ENCODE measurements at regions not wholly inside any gene's neighbourhood (a gene's known extent, or its start where the extent isn't known, plus 50 kb on each side); places are given as distances from the start of the nearest gene placed in this dataset.

DNA sequence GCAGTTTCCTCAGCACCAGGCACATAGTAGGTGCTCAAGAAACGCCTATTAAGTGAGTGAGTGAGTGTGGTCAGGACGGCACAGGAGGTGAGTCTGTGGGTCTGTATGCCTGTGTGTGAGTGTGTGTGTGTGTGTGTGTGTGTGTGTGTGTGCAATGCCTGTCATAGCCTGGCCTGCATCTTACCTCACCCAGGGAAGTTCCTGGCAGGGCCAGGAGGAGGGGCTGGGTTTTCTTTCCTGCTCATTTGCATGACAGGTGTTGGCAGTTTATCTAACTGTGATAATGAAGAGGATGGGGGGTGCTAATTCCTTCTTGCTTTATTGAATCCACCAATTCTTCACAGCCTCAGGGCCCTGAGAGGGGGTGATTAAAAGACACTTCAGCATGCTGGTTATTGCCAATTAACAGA, 146.7 kb upstream of the MLN start:
- Histone ChIP-seq H3K36me3 (ENCODE audit: insufficient read depth, low read length) (no peaks in the 10 kb centered on the region), H3K27me3 (ENCODE audit: insufficient read depth, low read length) (no peaks in the 10 kb centered on the region), H3K9me3 (ENCODE audit: control insufficient read depth in 1 of 2, low read length in 2 of 2) (no peaks in the 10 kb centered on the region), H3K4me3 (ENCODE audit: low read length in 2 of 2) (no peak overlapping the region), H3K27ac (ENCODE audit: low read depth, low read length) (no peak overlapping the region), H3K4me1 (ENCODE audit: insufficient read depth, low read length) (no peaks in the 10 kb centered on the region)
- CTCF ChIA-PET (ENCODE audit: partially characterized antibody): no interaction called here
- H3K27ac Mint-ChIP-seq: no peak overlapping the region
- H3K36me3 Mint-ChIP-seq: no peaks in the 10 kb centered on the region
- no peaks in the 10 kb centered on the region for H3K9me3 Mint-ChIP-seq
- no peak for DNase-seq
- no peak overlapping the region for H3K4me3 Mint-ChIP-seq
- H3K4me1 Mint-ChIP-seq: peaks cover 0 to 5% (median under 1%) of the 10 kb centered on the region in 4 donors
- POLR2A ChIA-PET (ENCODE audit: partially characterized antibody): no interaction called here
- intact Hi-C loops (cut with micrococcal nuclease): no loop called here
- peaks cover 0 to 4% of the 10 kb centered on the region in 2 donors for H3K27me3 Mint-ChIP-seq

DNA sequence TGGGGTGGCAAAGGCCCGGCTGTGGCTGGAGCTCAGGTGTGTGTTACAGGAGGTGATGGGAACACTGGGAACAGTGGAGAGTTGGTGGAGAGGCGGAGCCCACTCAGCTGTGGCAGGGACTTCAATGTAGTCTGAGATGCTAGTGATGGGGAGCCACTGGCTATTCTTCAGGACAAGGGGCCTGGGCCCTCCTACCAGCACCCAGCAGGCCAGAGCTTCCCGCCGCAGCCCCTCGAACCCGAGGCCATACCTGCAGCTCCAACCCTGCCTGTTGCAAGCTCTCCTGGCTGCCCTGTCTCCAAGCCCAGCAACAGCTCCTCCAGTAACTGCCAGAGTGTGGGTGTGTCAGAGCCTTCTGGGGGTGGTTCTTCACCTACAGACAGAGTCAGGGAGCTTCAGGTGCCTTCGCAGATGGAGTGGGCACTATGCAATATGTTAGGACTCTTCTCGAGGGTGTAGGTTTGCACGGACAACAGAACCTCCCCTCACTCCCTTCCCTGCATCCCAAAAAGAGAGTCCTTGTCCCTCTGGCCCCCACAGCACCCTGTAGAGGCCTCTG, 146.2 kb upstream of the MLN start:
- intact Hi-C loops (cut with micrococcal nuclease): no loop called here
- Histone ChIP-seq H3K4me3 (ENCODE audit: low read length in 2 of 2) (no peak overlapping the region), H3K27me3 (ENCODE audit: insufficient read depth, low read length) (no peaks in the 10 kb centered on the region), H3K36me3 (ENCODE audit: insufficient read depth, low read length) (no peaks in the 10 kb centered on the region), H3K27ac (ENCODE audit: low read depth, low read length) (no peak overlapping the region), H3K9me3 (ENCODE audit: control insufficient read depth in 1 of 2, low read length in 2 of 2) (no peaks in the 10 kb centered on the region), H3K4me1 (ENCODE audit: insufficient read depth, low read length) (no peaks in the 10 kb centered on the region)
- ChIA-PET CTCF (ENCODE audit: partially characterized antibody) (interaction anchor here (1.2 to 1.3 kb wide), 2 partner anchors 42 to 179 kb away, joined by 3 to 4 read pairs; no protein-coding TSS in a partner anchor), POLR2A (ENCODE audit: partially characterized antibody) (no interaction called here)
- peaks cover 0 to 5% (median under 1%) of the 10 kb centered on the region in 4 donors for H3K4me1 Mint-ChIP-seq
- H3K9me3 Mint-ChIP-seq: no peaks in the 10 kb centered on the region
- no peak overlapping the region for H3K4me3 Mint-ChIP-seq
- no peak for DNase-seq
- no peaks in the 10 kb centered on the region for H3K36me3 Mint-ChIP-seq
- peaks cover 0 to 4% of the 10 kb centered on the region in 2 donors for H3K27me3 Mint-ChIP-seq
- H3K27ac Mint-ChIP-seq: no peak overlapping the region

DNA sequence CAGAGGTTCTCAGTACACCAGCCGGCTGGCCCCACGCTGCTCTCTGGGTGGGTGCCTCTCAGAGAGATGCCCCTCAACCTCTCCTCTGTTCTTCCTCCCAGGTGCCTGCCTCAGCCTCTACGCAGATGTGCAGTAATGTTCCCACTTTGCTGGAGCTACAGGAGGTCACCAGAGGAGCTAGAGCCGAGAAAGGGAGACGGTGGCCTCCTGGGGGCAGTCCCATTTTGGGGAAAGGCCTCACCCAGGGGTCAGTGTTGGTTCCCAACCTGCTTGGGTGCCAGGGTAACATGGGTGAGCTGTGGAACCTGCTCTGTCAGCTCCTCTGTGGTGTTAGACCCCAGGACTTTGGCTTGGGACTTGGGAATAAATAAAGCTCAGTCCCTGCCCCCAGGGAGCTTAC, 145.3 kb upstream of the MLN start:
- ChIA-PET CTCF (ENCODE audit: partially characterized antibody) (interaction anchor here (1.2 to 1.3 kb wide), 2 partner anchors 41 to 178 kb away, joined by 3 to 4 read pairs; no protein-coding TSS in a partner anchor), POLR2A (ENCODE audit: partially characterized antibody) (no interaction called here)
- no peaks in the 10 kb centered on the region for H3K9me3 ChIP-seq (ENCODE audit: control insufficient read depth in 1 of 2, low read length in 2 of 2)
- H3K4me3 ChIP-seq (ENCODE audit: low read length in 2 of 2): no peak overlapping the region
- Mint-ChIP-seq H3K4me3 (no peak overlapping the region), H3K36me3 (no peaks in the 10 kb centered on the region), H3K27me3 (peaks cover 0 to 4% of the 10 kb centered on the region in 2 donors), H3K4me1 (peaks cover 0 to 3% (median 0%) of the 10 kb centered on the region in 4 donors), H3K9me3 (no peaks in the 10 kb centered on the region), H3K27ac (no peak overlapping the region)
- H3K27me3 ChIP-seq (ENCODE audit: insufficient read depth, low read length): no peaks in the 10 kb centered on the region
- no peaks in the 10 kb centered on the region for H3K4me1 ChIP-seq (ENCODE audit: insufficient read depth, low read length)
- no peak overlapping the region for H3K27ac ChIP-seq (ENCODE audit: low read depth, low read length)
- DNase-seq: no peak
- H3K36me3 ChIP-seq (ENCODE audit: insufficient read depth, low read length): no peaks in the 10 kb centered on the region
- intact Hi-C loops (cut with micrococcal nuclease): no loop called here

DNA sequence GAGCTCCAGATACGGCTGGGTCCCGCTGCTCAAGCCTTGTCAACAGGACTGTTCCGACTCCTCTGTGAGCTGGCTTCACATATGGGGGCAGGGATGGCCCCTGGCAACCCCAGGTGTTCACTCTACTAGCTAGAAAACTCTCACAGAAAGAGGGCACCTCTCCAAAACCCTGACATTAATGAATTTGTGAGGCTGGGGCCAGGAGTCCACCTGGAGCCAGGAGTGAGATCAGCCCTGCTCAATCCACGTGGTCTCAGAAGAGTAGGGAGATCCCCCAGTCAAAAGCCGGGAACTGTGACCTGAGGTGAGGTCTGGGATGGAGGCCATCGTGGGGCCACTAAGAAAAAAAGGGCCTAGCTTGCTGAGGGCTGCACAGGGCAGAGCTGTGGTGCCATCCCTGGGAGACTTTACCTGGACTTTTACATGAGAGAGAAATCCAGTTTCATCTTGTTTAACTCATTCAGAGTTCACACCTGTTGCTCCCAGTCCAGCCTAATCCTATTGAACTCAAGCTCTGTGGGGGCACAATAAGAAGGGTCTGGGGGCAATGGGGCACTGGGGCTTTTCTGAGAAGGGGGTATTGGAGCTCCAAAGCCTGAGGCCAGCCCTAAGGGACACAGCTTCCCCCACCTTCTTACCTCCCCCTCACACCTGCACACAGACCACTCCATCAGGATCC, 144.3 kb upstream of the MLN start:
- no peak overlapping the region for H3K27ac Mint-ChIP-seq
- POLR2A ChIA-PET (ENCODE audit: partially characterized antibody): no interaction called here
- Histone ChIP-seq H3K27ac (ENCODE audit: low read depth, low read length) (no peak overlapping the region), H3K27me3 (ENCODE audit: insufficient read depth, low read length) (no peaks in the 10 kb centered on the region), H3K4me1 (ENCODE audit: insufficient read depth, low read length) (no peaks in the 10 kb centered on the region), H3K4me3 (ENCODE audit: low read length in 2 of 2) (no peak overlapping the region), H3K9me3 (ENCODE audit: control insufficient read depth in 1 of 2, low read length in 2 of 2) (no peaks in the 10 kb centered on the region), H3K36me3 (ENCODE audit: insufficient read depth, low read length) (no peaks in the 10 kb centered on the region)
- CTCF ChIA-PET (ENCODE audit: partially characterized antibody): interaction anchor here (1.2 kb wide), 1 partner anchor 22 kb away, joined by 3 read pairs; no protein-coding TSS in a partner anchor
- H3K27me3 Mint-ChIP-seq: peaks cover 0 to 4% of the 10 kb centered on the region in 2 donors
- no peaks in the 10 kb centered on the region for H3K36me3 Mint-ChIP-seq
- no peak for DNase-seq
- H3K9me3 Mint-ChIP-seq: no peaks in the 10 kb centered on the region
- peaks cover 0 to 2% (median 0%) of the 10 kb centered on the region in 4 donors for H3K4me1 Mint-ChIP-seq
- intact Hi-C loops (cut with micrococcal nuclease): no loop called here
- no peak overlapping the region for H3K4me3 Mint-ChIP-seq

DNA sequence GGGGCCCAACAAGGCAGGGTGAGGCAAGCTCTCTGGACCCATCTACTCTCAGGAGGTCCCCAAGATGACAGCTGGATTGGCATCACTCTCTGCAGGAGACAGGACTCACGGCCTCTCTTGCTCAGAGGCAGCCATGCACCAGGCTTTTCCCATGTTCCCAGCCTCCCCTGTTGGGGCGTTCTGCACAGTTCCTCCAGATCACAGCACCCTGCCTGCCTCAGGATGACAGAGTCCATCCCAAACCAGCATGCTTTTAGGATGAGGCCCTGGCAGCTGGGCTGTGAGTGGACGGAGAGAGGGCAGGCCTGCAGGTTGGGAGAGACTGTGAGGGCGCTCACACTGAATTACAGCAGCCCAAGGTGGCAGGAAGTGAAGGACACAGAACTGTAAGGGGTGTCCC, 143.2 kb upstream of the MLN start:
- Histone ChIP-seq H3K9me3 (ENCODE audit: control insufficient read depth in 1 of 2, low read length in 2 of 2) (no peaks in the 10 kb centered on the region), H3K4me3 (ENCODE audit: low read length in 2 of 2) (no peak overlapping the region), H3K27me3 (ENCODE audit: insufficient read depth, low read length) (no peaks in the 10 kb centered on the region), H3K27ac (ENCODE audit: low read depth, low read length) (no peak overlapping the region), H3K4me1 (ENCODE audit: insufficient read depth, low read length) (no peaks in the 10 kb centered on the region), H3K36me3 (ENCODE audit: insufficient read depth, low read length) (no peaks in the 10 kb centered on the region)
- Mint-ChIP-seq H3K9me3 (no peaks in the 10 kb centered on the region), H3K4me3 (no peak overlapping the region), H3K27ac (no peak overlapping the region), H3K27me3 (peaks cover 0 to 1% of the 10 kb centered on the region in 2 donors), H3K4me1 (peaks cover 0 to 2% (median 0%) of the 10 kb centered on the region in 4 donors), H3K36me3 (no peaks in the 10 kb centered on the region)
- intact Hi-C loops (cut with micrococcal nuclease): no loop called here
- no peak for DNase-seq
- ChIA-PET POLR2A (ENCODE audit: partially characterized antibody) (no interaction called here), CTCF (ENCODE audit: partially characterized antibody) (interaction anchor here (1.2 kb wide), 1 partner anchor 23 kb away, joined by 3 read pairs; no protein-coding TSS in a partner anchor)

DNA sequence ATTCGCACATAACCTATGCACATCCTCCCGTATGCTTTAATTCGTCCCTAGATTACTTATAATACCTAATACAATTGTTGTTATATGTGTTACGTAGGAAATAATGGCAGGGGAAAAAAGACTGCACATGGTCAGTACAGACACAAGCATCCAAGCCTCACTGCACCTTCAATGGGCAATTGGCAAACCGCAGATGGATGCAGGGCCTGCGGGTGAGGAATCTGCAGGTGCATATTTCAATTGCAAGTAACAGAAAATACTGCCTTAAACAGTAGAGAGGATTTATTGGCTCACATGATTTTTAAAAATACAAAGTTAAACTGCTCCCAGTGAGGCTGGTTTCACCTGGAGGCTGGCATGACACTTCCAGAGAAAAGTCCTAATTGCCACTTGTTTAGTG, 142.1 kb upstream of the MLN start:
- no peak overlapping the region for H3K4me3 ChIP-seq (ENCODE audit: low read length in 2 of 2)
- no peak overlapping the region for H3K27ac Mint-ChIP-seq
- peaks cover 0 to 1% of the 10 kb centered on the region in 2 donors for H3K27me3 Mint-ChIP-seq
- H3K9me3 Mint-ChIP-seq: no peaks in the 10 kb centered on the region
- no peak overlapping the region for H3K27ac ChIP-seq (ENCODE audit: low read depth, low read length)
- H3K27me3 ChIP-seq (ENCODE audit: insufficient read depth, low read length): no peaks in the 10 kb centered on the region
- H3K36me3 ChIP-seq (ENCODE audit: insufficient read depth, low read length): no peaks in the 10 kb centered on the region
- ChIA-PET CTCF (ENCODE audit: partially characterized antibody) (no interaction called here), POLR2A (ENCODE audit: partially characterized antibody) (no interaction called here)
- no peaks in the 10 kb centered on the region for H3K4me1 ChIP-seq (ENCODE audit: insufficient read depth, low read length)
- H3K9me3 ChIP-seq (ENCODE audit: control insufficient read depth in 1 of 2, low read length in 2 of 2): no peaks in the 10 kb centered on the region
- no peak for DNase-seq
- intact Hi-C loops (cut with micrococcal nuclease): no loop called here
- peaks cover 0 to 2% (median 0%) of the 10 kb centered on the region in 4 donors for H3K4me1 Mint-ChIP-seq
- H3K36me3 Mint-ChIP-seq: no peaks in the 10 kb centered on the region
- no peak overlapping the region for H3K4me3 Mint-ChIP-seq

DNA sequence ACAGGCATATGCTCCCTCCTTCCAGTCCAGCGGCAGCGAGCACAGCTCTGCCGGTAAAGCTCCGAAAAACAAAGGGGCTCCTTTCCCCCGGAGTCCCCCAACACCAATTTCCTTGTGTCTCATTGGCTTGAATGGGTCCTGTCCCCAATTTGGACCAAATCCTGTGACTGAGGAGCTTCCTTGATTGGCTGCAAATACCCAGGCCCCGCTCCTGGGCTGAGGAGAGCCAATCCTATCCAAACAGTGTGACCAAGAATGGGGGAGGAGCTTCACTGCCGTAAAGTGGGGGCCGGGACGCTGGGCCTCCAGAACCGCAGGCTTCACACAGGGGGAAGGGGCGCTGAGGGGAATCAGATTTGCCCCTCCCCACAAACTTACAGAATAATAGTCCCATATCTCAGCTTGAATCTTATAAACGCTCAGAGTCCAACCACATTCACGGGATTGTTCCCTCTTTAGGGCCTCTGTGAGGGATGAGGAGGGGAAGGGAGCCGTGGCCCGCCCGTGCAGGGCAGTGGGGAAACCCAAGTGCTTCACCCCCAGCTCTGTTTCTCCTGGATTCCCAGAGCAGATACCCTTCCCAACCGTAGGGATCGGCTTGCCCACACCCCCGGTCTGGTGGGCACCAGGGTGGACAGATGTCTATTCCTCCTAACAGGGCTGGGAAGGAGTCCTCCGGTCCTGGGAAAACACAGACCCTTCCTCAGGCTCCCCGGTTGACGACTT, 141.0 kb upstream of the MLN start:
- no peak overlapping the region for H3K4me3 Mint-ChIP-seq
- peaks cover 1% of the 10 kb centered on the region in 2 donors for H3K27me3 Mint-ChIP-seq
- Histone ChIP-seq H3K9me3 (ENCODE audit: control insufficient read depth in 1 of 2, low read length in 2 of 2) (no peaks in the 10 kb centered on the region), H3K4me3 (ENCODE audit: low read length in 2 of 2) (no peak overlapping the region), H3K4me1 (ENCODE audit: insufficient read depth, low read length) (no peaks in the 10 kb centered on the region), H3K27ac (ENCODE audit: low read depth, low read length) (no peak overlapping the region), H3K27me3 (ENCODE audit: insufficient read depth, low read length) (no peaks in the 10 kb centered on the region), H3K36me3 (ENCODE audit: insufficient read depth, low read length) (no peaks in the 10 kb centered on the region)
- ChIA-PET CTCF (ENCODE audit: partially characterized antibody) (no interaction called here), POLR2A (ENCODE audit: partially characterized antibody) (no interaction called here)
- intact Hi-C loops (cut with micrococcal nuclease): no loop called here
- no peaks in the 10 kb centered on the region for H3K9me3 Mint-ChIP-seq
- H3K4me1 Mint-ChIP-seq: no peaks in the 10 kb centered on the region
- no peak overlapping the region for H3K27ac Mint-ChIP-seq
- H3K36me3 Mint-ChIP-seq: no peaks in the 10 kb centered on the region
- DNase-seq: no peak
